Testis (tissue), 2 donors: ENCODE measurements at regions not wholly inside any gene's neighbourhood (a gene's known extent, or its start where the extent isn't known, plus 50 kb on each side); places are given as distances from the start of the nearest gene placed in this dataset.
"Not testable (repeated sequence)": the region's sequence is repeated elsewhere in the genome, so short reads cannot be mapped to it uniquely, and the experiment has no call there.

Experiments used
- DNase-seq: peaks from one replicate; pipeline ENCODE4 v3.0.0-alpha.2; 2019
- H3K27ac ChIP-seq, 2 donors: fragments of 200-600 bp; sonication (generic); one replicate each; pipeline ENCODE4 v1.5.1; 2019
- H3K27me3 ChIP-seq: fragments of 200-600 bp; sonication (generic); one replicate; pipeline ENCODE4 v1.5.1; 2019
- H3K36me3 ChIP-seq: fragments of 200-600 bp; sonication (generic); one replicate; pipeline ENCODE4 v1.5.1; 2017; ENCODE audit warnings: low read depth; ENCODE audit errors: missing control alignments
- H3K4me1 ChIP-seq: fragments of 200-600 bp; sonication (generic); one replicate; pipeline ENCODE4 v1.5.1; 2019
- H3K4me3 ChIP-seq, 2 donors: fragments of 200-600 bp; sonication (generic); one replicate each; pipeline ENCODE4 v1.5.1; 2017 to 2019
- H3K9me3 ChIP-seq: fragments of 200-600 bp; sonication (generic); one replicate; pipeline ENCODE4 v1.5.1; 2017
- CTCF ChIP-seq, 3 experiments: fragments of 450-650 bp in 2 of 3; fragments of 200-600 bp in 1 of 3; sonication (generic) in 1 of 3; IDR thresholded peaks; one replicate each; pipeline ENCODE4 v1.5.1; 2016 to 2019; ENCODE audit warnings: antibody characterized with exemption in 3 of 3, mild to moderate bottlenecking in 2 of 3, moderate library complexity in 1 of 3
- POLR2A ChIP-seq: fragments of 450-650 bp; IDR thresholded peaks from one replicate; pipeline ENCODE4 v1.6.1; 2017; ENCODE audit warnings: antibody characterized with exemption, mild to moderate bottlenecking, moderate library complexity
- WGBS, 2 donors: methylation state at CpG; one replicate each; pipeline ENCODE4 v1.1.5; 2018; 5-methylcytosine and 5-hydroxymethylcytosine counted together
- intact Hi-C: fragments of 100-400 bp; cut with DNase I; formaldehyde crosslinking; loops from one replicate; pipeline ENCODE4 v1.15.1; 2023; ENCODE audit warnings: low total_unique reads

GRCh38 chr3:105979961-105980360, 111.1 kb upstream of the CBLB start:
- intact Hi-C loops = no loop called here
- WGBS, 2 donors = 75 to 80% methylated on average over 3 of the region's 3 CpGs

GRCh38 chr3:105982207-105982606, 113.4 kb upstream of the CBLB start:
- no peaks in the 10 kb centered on the region for H3K9me3 ChIP-seq
- no peak overlapping the region for H3K4me3 ChIP-seq
- DNase-seq = no peak
- H3K36me3 ChIP-seq = no peaks in the 10 kb centered on the region
- H3K27ac ChIP-seq = no peak overlapping the region
- intact Hi-C loops = no loop called here
- no peak for TF ChIP-seq POLR2A
- TF ChIP-seq CTCF (IDR thresholded peaks at IDR 0.05) = no peak
- WGBS, 2 donors = 93 to 97% methylated on average over 1 of the region's 1 CpG
- H3K4me1 ChIP-seq = no peaks in the 10 kb centered on the region
- no peaks in the 10 kb centered on the region for H3K27me3 ChIP-seq

More at GRCh38 chr3:105979961-105980360, 111.1 kb upstream of the CBLB start:
- Histone ChIP-seq H3K4me1 (no peaks in the 10 kb centered on the region), H3K27ac (no peak overlapping the region), H3K4me3 (no peak overlapping the region), H3K9me3 (no peaks in the 10 kb centered on the region), H3K27me3 (no peaks in the 10 kb centered on the region), H3K36me3 (no peaks in the 10 kb centered on the region)
- no peak for TF ChIP-seq POLR2A
- no peak for DNase-seq

- intact Hi-C loops = no loop called here
- H3K9me3 ChIP-seq = no peaks in the 10 kb centered on the region
- no peaks in the 10 kb centered on the region for H3K4me1 ChIP-seq
- WGBS, 2 donors = 93 to 98% methylated on average over 1 of the region's 1 CpG
- H3K4me3 ChIP-seq = no peak overlapping the region
- TF ChIP-seq CTCF (IDR thresholded peaks at IDR 0.05) (no peak), POLR2A (no peak)
- no peaks in the 10 kb centered on the region for H3K36me3 ChIP-seq
- no peak for DNase-seq
- H3K27ac ChIP-seq = no peak overlapping the region
- H3K27me3 ChIP-seq = no peaks in the 10 kb centered on the region
These were observed 116.0 kb upstream of the CBLB start for GRCh38 chr3:105984837-105985236.

DNA sequence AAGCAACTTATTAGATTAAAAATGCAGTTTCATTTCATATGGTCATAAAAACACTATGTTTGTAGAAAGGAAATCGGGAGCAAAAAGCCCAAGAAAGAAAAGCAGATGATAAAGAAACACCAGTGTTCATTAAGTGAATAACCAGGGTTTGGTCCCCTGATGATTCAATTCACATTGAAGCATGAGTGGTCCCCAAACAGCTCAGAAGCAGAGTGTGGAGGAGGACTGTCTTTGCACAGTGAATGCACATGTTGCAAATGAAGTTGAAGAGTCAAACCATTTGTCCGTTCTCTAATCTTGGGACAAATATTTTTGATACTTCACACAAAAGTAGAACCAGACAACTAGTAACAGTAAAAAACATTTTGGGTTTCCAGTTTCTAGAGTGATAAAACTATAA, 117.5 kb upstream of the CBLB start:
- H3K4me3 ChIP-seq, intact Hi-C loops, H3K9me3 ChIP-seq, H3K27me3 ChIP-seq, H3K36me3 ChIP-seq, H3K27ac ChIP-seq, DNase-seq, H3K4me1 ChIP-seq: not testable (repeated sequence)
- WGBS, 2 donors = 77% methylated on average over 2 of the region's 2 CpGs

DNA sequence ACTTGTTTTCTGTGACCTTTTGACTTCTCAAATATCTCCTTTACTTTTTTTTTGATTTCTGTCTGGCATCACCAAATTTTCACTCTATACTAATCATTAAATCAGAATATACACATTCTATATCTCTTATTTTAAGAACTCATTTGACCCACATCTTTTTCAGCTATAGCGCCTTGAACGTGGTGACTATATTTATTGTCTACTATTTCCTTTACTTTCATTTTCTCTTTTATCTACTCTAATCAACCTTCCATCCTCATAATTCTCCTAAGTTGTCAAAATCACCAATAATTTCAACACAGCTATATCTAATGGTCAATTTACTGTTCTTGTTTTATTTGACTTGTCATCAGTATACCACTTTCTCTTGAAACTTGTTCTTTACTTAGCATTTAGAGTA, 119.0 kb upstream of the CBLB start:
- 88 to 92% methylated on average over 2 of the region's 2 CpGs for WGBS, 2 donors
- intact Hi-C loops = no loop called here

More for the DNA sequence above, 119.0 kb upstream of the CBLB start:
- Histone ChIP-seq H3K4me1 (no peaks in the 10 kb centered on the region), H3K27me3 (no peaks in the 10 kb centered on the region), H3K36me3 (no peaks in the 10 kb centered on the region), H3K9me3 (no peaks in the 10 kb centered on the region), H3K4me3 (no peak overlapping the region), H3K27ac (no peak overlapping the region)
- DNase-seq = no peak
- TF ChIP-seq CTCF (IDR thresholded peaks at IDR 0.05) (no peak), POLR2A (no peak)
